HG03060 (cell line): ENCODE measurements at regions not wholly inside any gene's neighbourhood (a gene's known extent, or its start where the extent isn't known, plus 50 kb on each side); places are given as distances from the start of the nearest gene placed in this dataset.

Source experiments
- ATAC-seq: cut with Tn5 transposase; IDR thresholded peaks from one replicate; pipeline ENCODE4 v1.9.1; 2021; ENCODE audit warnings: low read depth, moderate number of reproducible peaks; ENCODE audit not compliant: unreplicated experiment

GRCh38 chr9:19947996-19948395 is 159.2 kb upstream of the SLC24A2 start:
- no peak for ATAC-seq

DNA sequence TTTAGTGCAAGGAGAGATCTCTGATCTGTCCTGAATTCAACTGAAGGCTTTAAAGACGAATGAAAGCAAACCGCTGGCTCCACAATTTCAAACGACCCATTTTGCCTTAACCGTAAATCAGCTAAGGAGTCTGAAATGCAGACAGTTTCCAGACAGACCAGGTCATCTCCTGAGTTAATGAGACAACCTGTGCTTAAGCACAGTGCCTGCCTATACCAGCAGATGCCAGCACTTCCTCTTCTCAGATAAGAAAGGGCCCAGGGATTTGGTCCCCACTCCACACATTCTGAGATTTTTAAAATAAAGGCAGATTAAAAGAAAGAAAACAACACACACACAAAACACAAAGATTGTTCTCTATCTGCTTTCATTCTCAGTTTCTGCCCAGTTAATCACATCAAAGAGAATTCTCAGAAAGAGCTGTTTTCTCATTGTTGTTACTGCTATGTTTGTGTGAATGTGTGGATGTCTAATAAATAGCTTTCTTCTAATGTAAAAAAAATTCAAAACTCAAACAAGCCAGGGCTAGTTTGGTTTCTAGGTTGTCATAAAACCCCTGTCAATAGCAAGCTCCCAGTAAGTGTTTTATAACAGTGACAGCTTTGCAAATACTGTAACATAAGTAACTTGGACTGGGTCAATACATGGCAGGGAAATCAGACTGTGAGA is 157.7 kb upstream of the SLC24A2 start:
- ATAC-seq = no peak

- ATAC-seq = no peak
Observed at GRCh38 chr9:19941874-19942273, 153.0 kb upstream of the SLC24A2 start.

- no peak for ATAC-seq
Observed at GRCh38 chr9:19940811-19941535, 152.1 kb upstream of the SLC24A2 start.

GRCh38 chr9:19939734-19940278 is 151.0 kb upstream of the SLC24A2 start:
- ATAC-seq = no peak

DNA sequence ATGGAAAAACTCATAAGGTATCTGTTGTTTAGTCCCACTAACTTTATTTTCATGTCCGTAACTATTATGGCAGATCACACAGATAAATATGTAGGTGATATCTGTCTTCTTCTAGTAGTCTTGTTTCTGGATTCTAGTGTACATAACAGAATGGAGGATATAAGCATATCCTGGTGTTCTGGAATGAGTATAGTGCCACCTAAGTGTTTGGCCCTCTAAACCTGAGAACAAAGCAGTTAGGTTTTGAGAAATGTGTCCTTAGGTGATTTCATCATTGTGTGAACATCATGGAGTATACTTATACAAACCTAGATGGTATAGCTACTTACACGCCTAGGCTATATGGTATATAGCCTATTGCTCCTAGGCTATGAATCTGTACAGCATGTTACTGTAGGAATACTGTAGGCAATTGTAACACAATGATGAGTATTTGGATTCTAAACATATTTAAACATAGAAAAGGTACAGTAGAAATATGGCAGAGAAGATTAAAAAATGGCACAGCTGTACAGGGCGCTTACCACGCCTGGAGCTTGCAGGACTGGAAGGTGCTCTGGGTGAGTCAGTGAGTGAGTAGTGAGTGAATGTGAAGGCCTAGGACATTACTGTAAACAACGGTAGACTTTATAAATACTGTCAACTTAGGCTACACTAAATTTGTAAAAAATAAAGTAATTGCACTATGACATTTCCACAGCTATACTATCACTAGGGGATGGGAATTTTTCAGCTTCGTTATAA is 150.3 kb upstream of the SLC24A2 start:
- no peak for ATAC-seq

- ATAC-seq = no peak
Observed at GRCh38 chr9:19937121-19937520, 148.3 kb upstream of the SLC24A2 start.

DNA sequence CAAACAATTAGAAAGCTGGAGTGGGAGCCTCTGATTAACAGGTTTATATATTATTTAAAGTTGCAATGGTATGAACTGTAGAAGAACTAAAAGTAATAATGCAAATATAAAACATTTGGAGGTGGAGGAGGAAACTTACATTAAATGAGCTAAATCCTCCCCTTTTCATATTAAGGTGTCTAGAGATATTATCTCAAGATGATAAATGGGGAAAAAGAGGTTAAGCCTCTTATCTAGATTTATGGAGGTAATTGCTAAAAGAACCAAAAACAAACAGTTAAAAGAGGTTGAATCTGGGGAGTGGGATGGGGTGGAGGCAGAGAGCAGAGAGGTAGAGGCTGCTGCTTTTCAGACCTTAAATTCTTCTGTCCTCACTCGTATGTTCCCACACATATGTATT is 147.8 kb upstream of the SLC24A2 start:
- ATAC-seq = no peak

DNA sequence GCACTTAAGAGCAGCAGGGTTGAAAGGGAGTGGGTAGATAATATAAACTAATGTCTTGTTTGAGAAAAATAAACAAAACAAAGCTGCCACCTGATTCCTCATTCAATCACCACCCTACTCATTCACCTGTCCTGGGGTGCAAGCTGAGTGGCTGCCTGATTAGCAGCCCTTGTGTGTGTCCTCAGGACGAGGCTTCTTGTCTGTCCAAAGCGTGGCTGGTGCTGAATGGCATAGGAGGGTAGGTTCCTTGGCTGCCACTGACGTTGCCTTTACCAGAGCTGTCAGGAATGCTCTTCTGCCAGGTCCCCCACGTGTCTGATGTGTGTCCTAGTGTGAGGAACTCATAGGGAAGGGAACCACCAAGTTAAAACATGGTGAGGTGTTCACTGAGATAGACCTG is 146.6 kb upstream of the SLC24A2 start:
- ATAC-seq = no peak

DNA sequence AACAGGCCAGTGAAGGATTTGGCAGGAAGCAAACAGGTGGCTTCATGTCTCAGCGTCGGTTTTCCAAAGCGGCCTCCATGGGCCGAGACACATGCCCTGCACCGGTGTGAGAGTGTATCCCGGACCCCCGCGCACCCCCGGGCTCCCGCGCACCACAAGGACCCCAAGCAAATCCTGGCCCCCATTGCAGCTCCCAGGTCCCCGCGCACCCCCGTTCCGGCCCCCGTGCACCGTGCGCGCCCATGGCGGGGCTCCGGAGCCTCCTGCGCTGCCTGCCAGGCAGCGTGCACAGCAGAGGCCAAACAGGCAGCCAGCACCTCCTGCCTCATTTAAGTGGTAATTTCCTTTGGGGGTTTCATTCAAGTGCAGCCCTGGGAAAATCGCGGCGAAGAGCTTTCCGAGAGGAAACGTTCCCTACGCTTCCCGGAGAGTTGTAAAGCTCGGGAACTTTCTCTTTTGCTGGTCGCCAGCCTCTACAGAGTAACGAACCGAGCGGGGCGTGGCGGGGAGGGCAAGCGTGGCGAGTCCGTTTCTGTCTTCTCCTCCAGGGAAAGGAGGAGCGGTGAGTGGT is 145.5 kb upstream of the SLC24A2 start:
- no peak for ATAC-seq

DNA sequence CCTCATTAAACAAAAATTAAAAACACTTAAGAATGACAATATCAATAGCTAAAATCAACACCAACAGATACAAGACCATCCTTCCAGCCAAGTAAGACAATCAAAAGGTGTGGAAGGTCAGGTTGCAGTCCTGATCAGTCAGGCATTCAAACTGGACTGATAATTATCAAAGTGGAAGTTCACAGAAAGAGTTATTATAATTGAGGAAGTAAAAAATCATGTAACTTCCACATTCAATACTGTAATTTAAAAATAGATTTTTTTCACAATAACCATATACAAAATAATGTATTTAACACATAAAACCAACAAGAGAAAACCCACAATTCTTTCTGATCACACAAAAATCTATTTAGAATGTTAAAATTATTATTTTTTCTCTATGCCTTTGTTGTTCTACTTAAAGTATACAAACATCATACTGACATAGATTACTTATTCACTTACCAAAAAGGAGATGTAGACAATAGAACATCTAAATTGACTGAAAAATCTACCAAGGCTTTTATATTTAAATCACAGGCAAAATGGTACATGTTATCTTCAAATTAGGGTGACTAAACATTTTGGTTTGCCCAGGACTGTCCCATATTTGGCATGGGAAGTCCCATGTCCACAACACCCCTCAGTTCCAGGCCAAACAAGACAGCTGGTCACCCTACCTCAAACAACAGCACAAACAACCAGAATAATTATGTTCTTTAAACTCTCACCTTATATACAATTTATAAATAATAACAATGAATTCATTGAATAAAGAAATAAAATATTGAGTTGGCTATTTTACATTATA is 142.5 kb upstream of the SLC24A2 start:
- no peak for ATAC-seq

DNA sequence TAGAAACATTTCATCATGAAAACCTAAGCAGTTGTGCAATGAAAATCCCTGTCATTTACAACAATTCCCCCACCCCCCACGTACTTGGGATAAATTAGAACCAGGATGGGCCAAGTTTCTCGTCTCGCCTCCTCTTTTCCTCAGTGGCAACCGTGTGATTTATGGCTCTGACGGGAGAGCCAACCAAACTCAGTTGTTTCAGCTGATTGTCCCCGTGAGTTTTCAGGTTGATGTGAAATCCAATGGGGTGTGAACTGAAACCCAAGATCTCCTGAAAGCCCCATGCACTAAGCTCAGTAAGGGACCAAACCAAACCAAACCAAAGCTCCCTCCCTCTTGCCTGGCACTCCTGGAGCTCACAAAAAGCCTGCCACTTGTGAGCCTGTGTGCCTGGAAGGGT is 138.7 kb upstream of the SLC24A2 start:
- no peak for ATAC-seq

DNA sequence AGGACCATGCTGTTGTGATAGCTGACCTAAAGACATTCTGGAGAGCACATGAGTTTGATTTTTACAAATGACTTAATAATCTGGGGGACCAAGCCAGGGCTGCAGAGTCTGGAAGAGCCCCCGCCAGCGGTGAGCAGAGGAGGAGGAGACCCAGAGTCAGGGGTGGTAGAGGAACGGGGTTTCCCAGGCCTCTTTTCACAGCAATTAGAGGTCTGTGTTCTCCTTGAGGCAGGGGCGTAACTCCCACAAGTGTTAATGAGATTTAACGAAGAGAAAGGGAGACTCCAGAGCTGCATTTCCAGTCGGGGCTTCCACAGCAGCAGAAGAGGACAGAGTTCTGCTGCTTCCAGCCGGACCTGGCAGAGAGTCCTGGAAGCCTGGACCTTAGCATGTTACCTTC is 137.9 kb upstream of the SLC24A2 start:
- no peak for ATAC-seq

GRCh38 chr9:19925674-19926503 is 137.1 kb upstream of the SLC24A2 start:
- ATAC-seq = peak; percentile 92

- ATAC-seq = no peak
Observed at GRCh38 chr9:19924080-19924479, 135.2 kb upstream of the SLC24A2 start.

DNA sequence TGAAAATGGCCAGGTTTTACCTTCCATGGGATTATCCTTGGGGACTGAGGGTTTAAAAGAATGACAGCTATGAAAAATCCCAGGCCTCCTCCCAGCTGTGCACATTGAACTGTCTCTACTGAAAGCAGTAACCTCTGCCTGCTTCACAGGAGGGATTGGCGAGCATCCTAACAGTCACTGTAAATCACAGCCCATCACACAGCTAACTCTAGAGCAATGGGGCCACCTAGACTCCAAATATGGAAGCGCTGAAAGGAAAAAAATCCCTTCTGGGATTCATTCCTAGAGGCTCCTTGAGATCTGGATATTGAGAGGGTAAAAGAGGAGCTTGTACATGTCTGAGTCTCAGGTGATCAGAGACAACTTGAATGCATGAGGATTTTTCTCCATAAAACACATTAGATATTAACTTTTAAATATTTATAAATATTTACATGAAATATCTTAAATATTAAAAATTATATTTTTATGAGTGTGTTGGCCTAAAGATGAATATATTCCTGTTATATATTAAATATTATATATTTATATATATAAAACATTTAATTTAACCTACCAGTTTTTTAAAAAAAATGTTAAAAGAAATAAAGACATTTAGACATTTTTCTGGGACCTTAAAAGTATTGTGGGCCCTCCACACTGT is 133.8 kb upstream of the SLC24A2 start:
- no peak for ATAC-seq

DNA sequence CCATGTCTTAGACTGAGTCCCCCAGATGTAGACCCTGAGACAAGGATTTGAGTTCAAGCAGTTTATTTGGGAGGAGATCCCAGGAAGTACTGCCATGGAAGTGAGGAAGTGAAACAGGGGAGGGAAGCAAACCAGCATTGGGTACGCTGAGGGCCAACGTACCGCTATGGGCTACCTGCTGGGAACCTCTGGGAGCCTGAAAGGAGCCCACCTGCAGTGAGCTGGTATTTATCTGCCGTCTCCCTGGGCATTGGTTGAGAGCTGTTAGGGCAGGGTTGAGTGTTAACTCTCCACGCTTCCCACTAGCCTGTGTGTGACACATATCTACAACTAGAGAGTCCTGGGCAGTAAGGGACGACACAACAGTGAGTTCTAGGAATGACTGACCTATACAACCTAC is 131.6 kb upstream of the SLC24A2 start:
- no peak for ATAC-seq

- no peak for ATAC-seq
Observed at GRCh38 chr9:19918630-19919029, 129.8 kb upstream of the SLC24A2 start.

- no peak for ATAC-seq
Observed at GRCh38 chr9:19914044-19914443, 125.2 kb upstream of the SLC24A2 start.
